GM10266 (cell line): ENCODE measurements at regions not wholly inside any gene's neighbourhood (a gene's known extent, or its start where the extent isn't known, plus 50 kb on each side); places are given as distances from the start of the nearest gene placed in this dataset.

Source experiments
- DNase-seq: peaks from one replicate; pipeline ENCODE4 v3.0.0; 2012; ENCODE audit errors: extremely low spot score
- TF ChIP-seq, protein P1 (sequence below): IDR thresholded peaks from 2 replicates; pipeline ENCODE4 v1.5.1; 2012; ENCODE audit warnings: mild to moderate bottlenecking, low read depth; ENCODE audit not compliant: control insufficient read depth, insufficient read depth; ENCODE audit errors: missing control alignments

GRCh38 chr6:159118924-159119323, 50.3 kb upstream of the FNDC1 start:
- TF ChIP-seq, protein P1, sequence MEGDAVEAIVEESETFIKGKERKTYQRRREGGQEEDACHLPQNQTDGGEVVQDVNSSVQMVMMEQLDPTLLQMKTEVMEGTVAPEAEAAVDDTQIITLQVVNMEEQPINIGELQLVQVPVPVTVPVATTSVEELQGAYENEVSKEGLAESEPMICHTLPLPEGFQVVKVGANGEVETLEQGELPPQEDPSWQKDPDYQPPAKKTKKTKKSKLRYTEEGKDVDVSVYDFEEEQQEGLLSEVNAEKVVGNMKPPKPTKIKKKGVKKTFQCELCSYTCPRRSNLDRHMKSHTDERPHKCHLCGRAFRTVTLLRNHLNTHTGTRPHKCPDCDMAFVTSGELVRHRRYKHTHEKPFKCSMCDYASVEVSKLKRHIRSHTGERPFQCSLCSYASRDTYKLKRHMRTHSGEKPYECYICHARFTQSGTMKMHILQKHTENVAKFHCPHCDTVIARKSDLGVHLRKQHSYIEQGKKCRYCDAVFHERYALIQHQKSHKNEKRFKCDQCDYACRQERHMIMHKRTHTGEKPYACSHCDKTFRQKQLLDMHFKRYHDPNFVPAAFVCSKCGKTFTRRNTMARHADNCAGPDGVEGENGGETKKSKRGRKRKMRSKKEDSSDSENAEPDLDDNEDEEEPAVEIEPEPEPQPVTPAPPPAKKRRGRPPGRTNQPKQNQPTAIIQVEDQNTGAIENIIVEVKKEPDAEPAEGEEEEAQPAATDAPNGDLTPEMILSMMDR: no peak
- no peak for DNase-seq

- TF ChIP-seq, protein P1: no peak
- no peak for DNase-seq
Measured at GRCh38 chr6:159117563-159117962, 51.6 kb upstream of the FNDC1 start.

DNA sequence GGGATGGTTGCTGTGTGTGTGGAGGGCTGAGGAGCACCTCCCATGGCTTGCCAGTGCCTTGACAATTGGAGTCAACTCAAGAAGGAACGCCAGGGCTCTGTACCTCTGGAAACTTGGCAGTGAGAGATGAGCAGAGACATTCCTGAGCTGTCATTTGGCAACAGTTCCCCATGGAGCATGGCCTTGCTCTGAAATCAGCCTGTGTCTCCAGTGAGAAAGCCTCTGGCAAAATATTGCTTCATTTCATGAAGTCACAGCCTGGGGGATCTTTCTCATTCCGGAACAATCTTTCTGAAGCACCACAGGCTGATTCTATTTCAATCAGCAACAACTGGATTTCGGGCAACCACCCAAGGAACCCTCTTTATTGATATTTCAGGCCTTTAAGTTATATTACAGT, 52.2 kb upstream of the FNDC1 start:
- TF ChIP-seq, protein P1: no peak
- no peak for DNase-seq

- TF ChIP-seq, protein P1: no peak
- DNase-seq: no peak
Measured at GRCh38 chr6:159116343-159116742, 52.9 kb upstream of the FNDC1 start.

GRCh38 chr6:159114569-159114968, 54.6 kb upstream of the FNDC1 start:
- TF ChIP-seq, protein P1: no peak
- no peak for DNase-seq

- TF ChIP-seq, protein P1: no peak
- no peak for DNase-seq
Measured at GRCh38 chr6:159113223-159113622, 56.0 kb upstream of the FNDC1 start.

GRCh38 chr6:159112714-159113113, 56.5 kb upstream of the FNDC1 start:
- TF ChIP-seq, protein P1: no peak
- DNase-seq: no peak

GRCh38 chr6:159110748-159111147, 58.5 kb upstream of the FNDC1 start:
- TF ChIP-seq, protein P1: no peak
- no peak for DNase-seq
